Uterus (tissue), 3 donors: ENCODE measurements at regions not wholly inside any gene's neighbourhood (a gene's known extent, or its start where the extent isn't known, plus 50 kb on each side); places are given as distances from the start of the nearest gene placed in this dataset.

Experiments used
- DNase-seq, 2 donors: peaks; one replicate each; pipeline ENCODE4 v3.0.0-alpha.2; 2019 to 2020
- H3K27ac ChIP-seq, 2 donors: fragments of 200-600 bp; sonication (generic); 1 replicate in 1 of 2; 2 replicates in 1 of 2; pipeline ENCODE4 v1.5.1; 2016 to 2018
- H3K27me3 ChIP-seq, 2 donors: fragments of 200-600 bp; sonication (generic); one replicate each; pipeline ENCODE4 v1.5.1; 2018 to 2019; ENCODE audit warnings: control low read depth in 1 of 2
- H3K36me3 ChIP-seq, 2 donors: fragments of 200-600 bp; sonication (generic); one replicate each; pipeline ENCODE4 v1.5.1; 2019; ENCODE audit warnings: control low read depth in 1 of 2
- H3K4me1 ChIP-seq, 2 donors: fragments of 200-600 bp; sonication (generic); one replicate each; pipeline ENCODE4 v1.5.1; 2018 to 2019; ENCODE audit warnings: control low read depth in 1 of 2
- H3K4me3 ChIP-seq, 2 donors: fragments of 200-600 bp; sonication (generic); 1 replicate in 1 of 2; 2 replicates in 1 of 2; pipeline ENCODE4 v1.5.1; 2018 to 2019; ENCODE audit warnings: mild to moderate bottlenecking in 1 of 2
- H3K9me3 ChIP-seq, 2 donors: fragments of 200-600 bp; sonication (generic); one replicate each; pipeline ENCODE4 v1.5.1; 2019; ENCODE audit warnings: control low read depth in 1 of 2
- CTCF ChIP-seq, 4 experiments: fragments of 200-600 bp in 2 of 4; fragments of 450-650 bp in 2 of 4; sonication (generic) in 2 of 4; IDR thresholded peaks; one replicate each; pipeline ENCODE4 v1.5.1; 2016 to 2019; ENCODE audit warnings: antibody characterized with exemption in 4 of 4, mild to moderate bottlenecking in 2 of 4, moderate library complexity in 1 of 4
- POLR2A ChIP-seq, 2 donors: fragments of 450-650 bp; IDR thresholded peaks; one replicate each; pipeline ENCODE4 v1.6.1; 2016; ENCODE audit warnings: antibody characterized with exemption in 2 of 2, mild to moderate bottlenecking in 1 of 2, moderate library complexity in 1 of 2
- intact Hi-C: fragments of 100-400 bp; cut with DNase I; formaldehyde crosslinking; loops from one replicate; pipeline ENCODE4 v1.15.1; 2023; ENCODE audit warnings: low total_unique reads
- donor health status: DM: yes; HTN: yes; CAD: no.

GRCh38 chr13:22489771-22490170 is 691.0 kb upstream of the SGCG start:
- no peak for DNase-seq
- TF ChIP-seq CTCF (IDR thresholded peaks at IDR 0.05) (no peak), POLR2A (IDR thresholded peaks at IDR 0.05) (no peak)
- Histone ChIP-seq H3K4me1 (peaks cover 0 to 13% of the 10 kb centered on the region in 2 donors), H3K27me3 (no peaks in the 10 kb centered on the region), H3K36me3 (no peaks in the 10 kb centered on the region), H3K9me3 (no peaks in the 10 kb centered on the region), H3K4me3 (no peak overlapping the region), H3K27ac (no peak overlapping the region)
- intact Hi-C loops = no loop called here

- intact Hi-C loops = no loop called here
- TF ChIP-seq POLR2A (IDR thresholded peaks at IDR 0.05) = no peak
- no peak for TF ChIP-seq CTCF (IDR thresholded peaks at IDR 0.05)
- DNase-seq = no peak
- no peaks in the 10 kb centered on the region for H3K4me1 ChIP-seq
- no peaks in the 10 kb centered on the region for H3K36me3 ChIP-seq
- no peaks in the 10 kb centered on the region for H3K27me3 ChIP-seq
- no peak overlapping the region for H3K4me3 ChIP-seq
- H3K27ac ChIP-seq = no peak overlapping the region
- no peaks in the 10 kb centered on the region for H3K9me3 ChIP-seq
These were observed 685.0 kb upstream of the SGCG start for GRCh38 chr13:22495819-22496218.

GRCh38 chr13:22496803-22497508 is 683.8 kb upstream of the SGCG start:
- no peaks in the 10 kb centered on the region for H3K9me3 ChIP-seq

GRCh38 chr13:22497991-22498780 is 682.6 kb upstream of the SGCG start:
- intact Hi-C loops = no loop called here

More at GRCh38 chr13:22496803-22497508, 683.8 kb upstream of the SGCG start:
- no peak for DNase-seq
- Histone ChIP-seq H3K4me3 (no peak overlapping the region), H3K4me1 (no peaks in the 10 kb centered on the region), H3K27ac (no peak overlapping the region), H3K27me3 (no peaks in the 10 kb centered on the region), H3K36me3 (no peaks in the 10 kb centered on the region)
- intact Hi-C loops = no loop called here
- no peak for TF ChIP-seq CTCF (IDR thresholded peaks at IDR 0.05)
- TF ChIP-seq POLR2A (IDR thresholded peaks at IDR 0.05) = no peak

More at GRCh38 chr13:22497991-22498780, 682.6 kb upstream of the SGCG start:
- no peak for DNase-seq
- TF ChIP-seq CTCF (IDR thresholded peaks at IDR 0.05) = no peak
- TF ChIP-seq POLR2A (IDR thresholded peaks at IDR 0.05) = no peak
- no peaks in the 10 kb centered on the region for H3K9me3 ChIP-seq
- no peak overlapping the region for H3K27ac ChIP-seq
- H3K4me1 ChIP-seq = no peaks in the 10 kb centered on the region
- H3K4me3 ChIP-seq = no peak overlapping the region
- no peaks in the 10 kb centered on the region for H3K36me3 ChIP-seq
- no peaks in the 10 kb centered on the region for H3K27me3 ChIP-seq
